Mesendoderm (in vitro differentiated cells): ENCODE measurements at regions not wholly inside any gene's neighbourhood (a gene's known extent, or its start where the extent isn't known, plus 50 kb on each side); places are given as distances from the start of the nearest gene placed in this dataset.

Experiments used
- DNase-seq: peaks from one replicate; pipeline ENCODE4 v3.0.0; 2013
- H2AK5ac ChIP-seq: 2 replicates; pipeline ENCODE4 v1.6.1; 2013; ENCODE audit warnings: low read length, inconsistent platforms
- H2BK120ac ChIP-seq: 2 replicates; pipeline ENCODE4 v1.6.1; 2013; ENCODE audit warnings: low read depth, mild to moderate bottlenecking, low read length, moderate library complexity, mixed read lengths
- H2BK15ac ChIP-seq: replicated peaks from 2 replicates; pipeline ENCODE4 v1.6.1; 2013; ENCODE audit warnings: low read depth, mild to moderate bottlenecking, moderate library complexity
- H2BK5ac ChIP-seq: 2 replicates; pipeline ENCODE4 v1.6.1; 2013; ENCODE audit warnings: low read length, inconsistent platforms
- H3K18ac ChIP-seq: 2 replicates; pipeline ENCODE4 v1.6.1; 2013; ENCODE audit warnings: mild to moderate bottlenecking, low read length, mixed read lengths
- H3K23ac ChIP-seq: one replicate; pipeline ENCODE4 v1.6.1; 2013; ENCODE audit warnings: low read length
- H3K27ac ChIP-seq: 2 replicates; pipeline ENCODE4 v1.5.1; 2013; ENCODE audit warnings: low read depth, mild to moderate bottlenecking, inconsistent platforms, low read length, moderate library complexity
- H3K27me3 ChIP-seq: 2 replicates; pipeline ENCODE4 v1.6.1; 2013; ENCODE audit warnings: low read length, control low read depth, mild to moderate bottlenecking, inconsistent platforms; ENCODE audit not compliant: insufficient read depth, poor library complexity
- H3K36me3 ChIP-seq: 2 replicates; pipeline ENCODE4 v1.6.1; 2013; ENCODE audit warnings: low read length, inconsistent platforms; ENCODE audit not compliant: control insufficient read depth, insufficient read depth
- H3K4ac ChIP-seq: one replicate; pipeline ENCODE4 v1.6.1; 2013; ENCODE audit warnings: low read depth, mild to moderate bottlenecking, low read length, moderate library complexity
- H3K4me1 ChIP-seq: 2 replicates; pipeline ENCODE4 v1.6.1; 2013; ENCODE audit warnings: low read depth, low read length, inconsistent platforms; ENCODE audit not compliant: control insufficient read depth
- H3K4me2 ChIP-seq: 2 replicates; pipeline ENCODE4 v1.6.1; 2013; ENCODE audit warnings: low read length
- H3K4me3 ChIP-seq: 2 replicates; pipeline ENCODE4 v1.5.1; 2013; ENCODE audit warnings: mild to moderate bottlenecking, low read length
- H3K56ac ChIP-seq: one replicate; pipeline ENCODE4 v1.6.1; 2013; ENCODE audit warnings: low read length
- H3K79me1 ChIP-seq: 2 replicates; pipeline ENCODE4 v1.6.1; 2013; ENCODE audit warnings: low read length, inconsistent platforms
- H3K79me2 ChIP-seq: 2 replicates; pipeline ENCODE4 v1.6.1; 2013; ENCODE audit warnings: mild to moderate bottlenecking, low read length; ENCODE audit not compliant: control insufficient read depth, insufficient read depth
- H3K9ac ChIP-seq: 2 replicates; pipeline ENCODE4 v1.6.1; 2013; ENCODE audit warnings: low read length, inconsistent platforms
- H4K5ac ChIP-seq: one replicate; pipeline ENCODE4 v1.6.1; 2013; ENCODE audit warnings: low read length
- H4K8ac ChIP-seq: one replicate; pipeline ENCODE4 v1.6.1; 2013; ENCODE audit warnings: low read depth, mild to moderate bottlenecking, control low read depth, low read length, moderate library complexity
- WGBS: extraction: QIAGEN DNeasy Blood & Tissue Kit; methylation state at CpG from one replicate; pipeline ENCODE4 v1.1.7; 2013; ENCODE audit warnings: low lambda C conversion rate, missing lambda C conversion rate; ENCODE audit not compliant: insufficient coverage; ENCODE audit errors: extremely low coverage; 5-methylcytosine and 5-hydroxymethylcytosine counted together

DNA sequence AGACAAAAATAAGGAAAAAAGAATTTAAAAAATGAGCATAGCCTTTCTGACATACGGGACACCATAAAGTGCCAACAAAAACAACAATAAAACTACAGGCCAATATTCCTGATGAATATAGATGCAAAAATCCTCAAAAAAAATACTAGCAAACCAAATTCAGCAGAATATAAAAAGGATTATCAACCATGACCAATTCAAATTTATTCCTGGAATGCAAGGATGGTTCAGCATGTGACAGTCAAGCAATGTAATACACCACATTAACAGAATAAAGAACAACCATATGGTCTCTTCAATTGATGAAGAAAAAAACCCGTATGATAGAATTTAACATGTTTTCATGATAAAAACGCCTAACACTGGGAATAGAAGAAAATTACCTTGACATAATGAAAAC, 341.7 kb downstream of the PYDC2 start:
- Histone ChIP-seq H4K8ac (no peak overlapping the region), H3K18ac (no peak overlapping the region), H3K4me2 (no peak overlapping the region), H2BK120ac (no peak overlapping the region), H3K56ac (no peak overlapping the region), H3K27ac (no peak overlapping the region), H3K4ac (no peak overlapping the region), H2BK15ac (no peak overlapping the region), H4K5ac (no peak overlapping the region), H3K4me1 (no peaks in the 10 kb centered on the region), H3K9ac (no peak overlapping the region), H3K4me3 (no peak overlapping the region), H3K27me3 (no peaks in the 10 kb centered on the region), H2BK5ac (no peak overlapping the region), H3K23ac (no peak overlapping the region), H3K79me2 (no peaks in the 10 kb centered on the region), H3K36me3 (no peaks in the 10 kb centered on the region), H3K79me1 (no peaks in the 10 kb centered on the region), H2AK5ac (no peak overlapping the region)
- WGBS = no CpG with 5 or more reads among the region's 3 CpGs
- DNase-seq = no peak

DNA sequence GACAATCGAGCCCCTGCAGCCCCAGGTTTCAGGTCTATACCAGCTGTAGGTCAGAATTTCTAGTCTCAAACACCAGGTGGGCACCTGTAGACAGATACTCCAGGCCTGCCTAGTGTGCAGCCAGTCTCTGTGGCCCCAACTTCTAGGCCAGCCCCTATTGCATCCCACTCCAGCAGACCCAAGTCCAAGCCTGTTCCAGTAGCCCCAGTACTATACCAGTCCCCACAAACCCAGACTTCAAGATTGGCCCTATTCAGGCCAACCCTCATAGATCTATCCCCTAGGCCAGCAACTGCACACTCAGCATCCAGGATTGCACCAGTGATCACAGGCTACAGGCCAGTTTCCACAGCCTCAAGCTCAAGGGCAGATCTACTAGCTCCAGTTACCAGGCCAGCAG, 344.0 kb downstream of the PYDC2 start:
- H3K23ac ChIP-seq = no peak overlapping the region
- no peak overlapping the region for H3K4me2 ChIP-seq
- WGBS = no CpG with 5 or more reads among the region's 1 CpG
- no peak overlapping the region for H3K4ac ChIP-seq
- no peaks in the 10 kb centered on the region for H3K36me3 ChIP-seq
- H3K9ac ChIP-seq = no peak overlapping the region
- H3K18ac ChIP-seq = no peak overlapping the region
- H4K8ac ChIP-seq = no peak overlapping the region
- no peak overlapping the region for H3K27ac ChIP-seq
- H4K5ac ChIP-seq = no peak overlapping the region
- no peaks in the 10 kb centered on the region for H3K27me3 ChIP-seq
- H2AK5ac ChIP-seq = peak overlapping the region; percentile 24
- no peaks in the 10 kb centered on the region for H3K79me2 ChIP-seq
- H2BK120ac ChIP-seq = no peak overlapping the region
- H3K56ac ChIP-seq = no peak overlapping the region
- no peak overlapping the region for H2BK5ac ChIP-seq
- no peak overlapping the region for H2BK15ac ChIP-seq
- H3K79me1 ChIP-seq = no peaks in the 10 kb centered on the region
- H3K4me1 ChIP-seq = no peaks in the 10 kb centered on the region
- H3K4me3 ChIP-seq = no peak overlapping the region
- no peak for DNase-seq

GRCh38 chr3:191808073-191808472, 347.1 kb downstream of the PYDC2 start:
- no peaks in the 10 kb centered on the region for H3K36me3 ChIP-seq
- no peaks in the 10 kb centered on the region for H3K4me1 ChIP-seq
- H3K27ac ChIP-seq = no peak overlapping the region
- H2BK120ac ChIP-seq = no peak overlapping the region
- no peak overlapping the region for H3K4ac ChIP-seq
- no peak overlapping the region for H3K56ac ChIP-seq
- WGBS = no CpG with 5 or more reads among the region's 3 CpGs
- no peak overlapping the region for H2AK5ac ChIP-seq
- no peaks in the 10 kb centered on the region for H3K79me2 ChIP-seq
- H4K8ac ChIP-seq = no peak overlapping the region
- H3K79me1 ChIP-seq = no peaks in the 10 kb centered on the region
- no peak overlapping the region for H4K5ac ChIP-seq
- DNase-seq = no peak
- no peak overlapping the region for H3K4me3 ChIP-seq
- no peak overlapping the region for H3K4me2 ChIP-seq
- H2BK5ac ChIP-seq = no peak overlapping the region
- no peak overlapping the region for H3K23ac ChIP-seq
- H3K18ac ChIP-seq = no peak overlapping the region
- H3K27me3 ChIP-seq = no peaks in the 10 kb centered on the region
- H3K9ac ChIP-seq = no peak overlapping the region
- no peak overlapping the region for H2BK15ac ChIP-seq

DNA sequence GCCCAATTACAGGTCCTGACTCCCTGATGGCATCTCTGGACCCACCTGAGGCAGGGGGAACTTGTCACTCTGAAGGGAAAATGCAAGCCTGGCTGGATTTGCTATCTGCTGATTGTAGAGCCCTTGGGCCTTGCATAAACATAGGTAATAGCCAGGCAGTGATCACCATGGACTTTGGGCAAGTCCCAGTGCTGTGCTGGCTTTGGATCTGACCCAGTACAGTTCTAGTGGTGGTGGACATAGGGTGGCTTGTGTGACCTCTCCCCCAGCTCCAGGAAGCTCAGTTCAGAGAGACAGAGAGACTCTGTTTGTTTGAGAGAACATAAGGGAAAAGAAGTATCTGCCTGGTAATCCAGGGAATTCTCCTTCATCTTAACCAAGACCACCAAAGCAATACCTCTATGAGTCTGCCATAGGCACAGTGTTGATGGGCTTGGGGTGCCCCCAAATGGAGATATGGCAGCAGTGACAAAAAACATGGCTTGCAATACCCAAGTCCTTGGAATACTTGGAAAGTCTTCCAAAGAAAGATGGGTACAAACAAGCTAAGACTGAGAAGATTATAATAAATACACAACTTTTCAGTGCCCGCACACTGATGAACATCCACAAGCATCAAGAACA, 348.5 kb downstream of the PYDC2 start:
- no peak overlapping the region for H3K4ac ChIP-seq
- H3K18ac ChIP-seq = no peak overlapping the region
- H3K4me3 ChIP-seq = no peak overlapping the region
- peak; percentile 56 for DNase-seq
- no peak overlapping the region for H3K9ac ChIP-seq
- H2BK120ac ChIP-seq = no peak overlapping the region
- no peak overlapping the region for H4K8ac ChIP-seq
- H2BK15ac ChIP-seq = no peak overlapping the region
- H3K4me1 ChIP-seq = no peaks in the 10 kb centered on the region
- H3K79me2 ChIP-seq = no peaks in the 10 kb centered on the region
- no peaks in the 10 kb centered on the region for H3K27me3 ChIP-seq
- H3K23ac ChIP-seq = no peak overlapping the region
- no CpG with 5 or more reads among the region's 1 CpG for WGBS
- no peak overlapping the region for H3K4me2 ChIP-seq
- H3K56ac ChIP-seq = no peak overlapping the region
- H2AK5ac ChIP-seq = no peak overlapping the region
- H4K5ac ChIP-seq = no peak overlapping the region
- no peak overlapping the region for H2BK5ac ChIP-seq
- H3K27ac ChIP-seq = no peak overlapping the region
- no peaks in the 10 kb centered on the region for H3K36me3 ChIP-seq
- H3K79me1 ChIP-seq = no peaks in the 10 kb centered on the region

DNA sequence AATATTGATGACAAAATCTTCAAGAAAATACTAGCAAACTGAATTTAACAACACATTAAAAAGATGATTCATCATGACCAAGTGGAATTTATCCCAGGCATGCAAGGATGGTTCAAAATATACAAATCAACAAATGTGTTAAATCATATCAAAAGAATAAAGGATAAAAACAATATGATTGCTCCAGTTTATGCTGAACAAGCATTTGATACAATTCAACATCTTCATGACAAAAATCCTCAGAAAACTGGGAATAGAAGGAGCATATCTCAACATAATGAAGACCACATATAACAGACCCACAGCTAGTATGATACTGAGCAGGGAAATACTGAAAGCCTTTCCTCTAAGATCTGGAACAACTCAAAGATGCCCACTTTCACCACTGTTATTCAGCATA, 352.3 kb downstream of the PYDC2 start:
- H4K8ac ChIP-seq = no peak overlapping the region
- no peak overlapping the region for H3K18ac ChIP-seq
- no peaks in the 10 kb centered on the region for H3K79me1 ChIP-seq
- H3K79me2 ChIP-seq = no peaks in the 10 kb centered on the region
- H2BK120ac ChIP-seq = no peak overlapping the region
- H3K36me3 ChIP-seq = no peaks in the 10 kb centered on the region
- no peak overlapping the region for H2BK5ac ChIP-seq
- no peak overlapping the region for H3K4me3 ChIP-seq
- H3K27me3 ChIP-seq = no peaks in the 10 kb centered on the region
- H3K4ac ChIP-seq = no peak overlapping the region
- H3K4me2 ChIP-seq = no peak overlapping the region
- no peaks in the 10 kb centered on the region for H3K4me1 ChIP-seq
- no peak overlapping the region for H3K27ac ChIP-seq
- H3K23ac ChIP-seq = no peak overlapping the region
- no peak overlapping the region for H3K56ac ChIP-seq
- no peak overlapping the region for H2AK5ac ChIP-seq
- H4K5ac ChIP-seq = no peak overlapping the region
- no peak overlapping the region for H2BK15ac ChIP-seq
- H3K9ac ChIP-seq = no peak overlapping the region
- DNase-seq = no peak

GRCh38 chr3:191848818-191849217, 387.9 kb downstream of the PYDC2 start:
- Histone ChIP-seq H3K27ac (no peak overlapping the region), H3K79me2 (no peaks in the 10 kb centered on the region), H3K36me3 (no peaks in the 10 kb centered on the region), H3K18ac (no peak overlapping the region), H4K5ac (no peak overlapping the region), H3K4me1 (no peaks in the 10 kb centered on the region), H2AK5ac (no peak overlapping the region), H3K9ac (no peak overlapping the region), H2BK5ac (no peak overlapping the region), H3K56ac (no peak overlapping the region), H3K4me3 (no peak overlapping the region), H3K4ac (no peak overlapping the region), H2BK15ac (no peak overlapping the region), H3K79me1 (no peaks in the 10 kb centered on the region), H3K23ac (no peak overlapping the region), H4K8ac (no peak overlapping the region), H3K27me3 (no peaks in the 10 kb centered on the region), H2BK120ac (no peak overlapping the region), H3K4me2 (no peak overlapping the region)
- DNase-seq = no peak
